ENCODE measurements at regions not wholly inside any gene's neighbourhood (a gene's known extent, or its start where the extent isn't known, plus 50 kb on each side); places are given as distances from the start of the nearest gene placed in this dataset.

DNA sequence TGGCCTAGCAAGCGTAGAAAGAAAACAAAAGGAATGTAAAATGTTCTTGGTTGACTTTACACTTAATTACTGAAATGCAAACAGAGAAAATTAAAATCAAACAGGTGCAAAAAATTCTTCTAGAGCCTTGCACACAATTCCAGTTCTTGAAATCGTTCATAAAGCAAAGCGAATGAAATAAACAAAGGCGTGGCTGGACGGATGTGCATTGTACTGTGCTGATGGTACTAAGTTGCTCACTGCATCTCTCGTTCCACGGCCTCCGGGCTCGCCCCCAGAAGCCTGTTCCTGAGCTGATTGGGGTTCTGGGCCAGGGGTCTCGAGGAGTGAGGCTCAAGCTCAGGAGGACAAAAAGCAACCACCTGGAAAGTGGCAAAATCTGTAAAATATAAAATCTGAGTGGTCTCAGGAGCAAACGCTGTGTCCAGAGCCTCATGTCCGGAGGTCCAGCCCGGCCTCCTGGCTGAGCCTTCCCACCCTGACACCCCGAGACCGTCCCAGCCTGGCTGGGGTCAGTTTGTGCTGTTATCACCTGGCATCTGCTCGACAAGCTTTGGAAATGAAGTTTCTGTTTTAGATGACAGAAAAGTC lies 71.3 kb downstream of the TTLL2 start:
- TF ChIP-seq, protein P1, sequence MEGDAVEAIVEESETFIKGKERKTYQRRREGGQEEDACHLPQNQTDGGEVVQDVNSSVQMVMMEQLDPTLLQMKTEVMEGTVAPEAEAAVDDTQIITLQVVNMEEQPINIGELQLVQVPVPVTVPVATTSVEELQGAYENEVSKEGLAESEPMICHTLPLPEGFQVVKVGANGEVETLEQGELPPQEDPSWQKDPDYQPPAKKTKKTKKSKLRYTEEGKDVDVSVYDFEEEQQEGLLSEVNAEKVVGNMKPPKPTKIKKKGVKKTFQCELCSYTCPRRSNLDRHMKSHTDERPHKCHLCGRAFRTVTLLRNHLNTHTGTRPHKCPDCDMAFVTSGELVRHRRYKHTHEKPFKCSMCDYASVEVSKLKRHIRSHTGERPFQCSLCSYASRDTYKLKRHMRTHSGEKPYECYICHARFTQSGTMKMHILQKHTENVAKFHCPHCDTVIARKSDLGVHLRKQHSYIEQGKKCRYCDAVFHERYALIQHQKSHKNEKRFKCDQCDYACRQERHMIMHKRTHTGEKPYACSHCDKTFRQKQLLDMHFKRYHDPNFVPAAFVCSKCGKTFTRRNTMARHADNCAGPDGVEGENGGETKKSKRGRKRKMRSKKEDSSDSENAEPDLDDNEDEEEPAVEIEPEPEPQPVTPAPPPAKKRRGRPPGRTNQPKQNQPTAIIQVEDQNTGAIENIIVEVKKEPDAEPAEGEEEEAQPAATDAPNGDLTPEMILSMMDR (IDR thresholded peaks at IDR 0.05; ENCODE audit: extremely low read depth, low read depth, low read length) = no peak
- Histone ChIP-seq H3K27me3 (ENCODE audit: insufficient read depth, low read length) (no peaks in the 10 kb centered on the region), H2AFZ (ENCODE audit: low read length) (no peak overlapping the region), H3K79me2 (ENCODE audit: insufficient read depth, low read length) (no peaks in the 10 kb centered on the region), H3K27ac (ENCODE audit: low read depth, low read length) (no peak overlapping the region), H4K20me1 (ENCODE audit: insufficient read depth, low read length) (no peaks in the 10 kb centered on the region), H3K4me2 (ENCODE audit: insufficient read depth, low read length) (no peak overlapping the region), H3K4me3 (ENCODE audit: insufficient read depth, low read length) (no peak overlapping the region), H3K4me1 (ENCODE audit: insufficient read depth, low read length) (no peaks in the 10 kb centered on the region), H3K36me3 (ENCODE audit: insufficient read depth, low read length) (no peaks in the 10 kb centered on the region), H3K9me3 (ENCODE audit: low read depth, low read length) (no peaks in the 10 kb centered on the region)
- no peak for DNase-seq (ENCODE audit: insufficient read length, low spot score, missing footprints)

DNA sequence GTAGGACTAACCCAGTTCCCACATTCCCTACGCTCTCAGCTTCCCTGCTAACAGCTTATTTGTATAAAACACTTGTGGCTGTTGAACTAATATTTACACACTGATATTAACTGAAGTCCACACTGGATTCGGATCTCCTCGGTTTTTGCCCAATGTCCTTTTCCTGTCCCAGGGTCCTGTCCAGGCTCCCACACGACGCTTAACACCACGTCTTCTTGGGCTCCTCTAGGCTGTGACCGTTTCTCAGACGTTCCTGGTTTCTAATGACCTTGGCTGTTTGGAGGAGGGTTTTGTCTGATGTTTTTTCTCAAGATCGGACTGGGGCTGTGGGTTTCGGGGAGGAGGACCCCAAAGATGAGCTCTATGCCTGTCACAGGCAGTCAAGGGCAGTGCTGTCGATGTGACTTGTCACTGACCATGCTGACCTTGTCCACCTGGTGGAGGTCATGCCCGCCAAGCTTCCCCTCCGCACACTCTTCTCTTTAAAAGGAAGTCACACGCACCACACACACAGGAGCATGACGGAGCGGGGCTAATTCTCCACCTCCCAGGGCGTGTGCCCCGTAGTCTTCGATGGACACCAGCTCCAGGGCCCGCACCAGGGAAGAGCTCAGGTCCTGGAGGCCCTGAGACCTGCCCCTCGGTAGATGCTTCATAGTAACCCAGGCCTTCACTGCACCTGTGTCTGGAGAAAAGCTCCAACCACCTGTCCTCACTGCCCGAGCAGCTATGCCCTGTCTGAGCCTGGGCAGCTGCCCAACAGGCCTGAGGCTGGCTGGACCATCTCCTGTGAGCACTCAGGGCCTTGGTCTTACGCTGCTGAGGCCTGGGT lies 72.0 kb downstream of the TTLL2 start:
- Histone ChIP-seq H3K9me3 (ENCODE audit: low read depth, low read length) (no peaks in the 10 kb centered on the region), H3K36me3 (ENCODE audit: insufficient read depth, low read length) (no peaks in the 10 kb centered on the region), H3K79me2 (ENCODE audit: insufficient read depth, low read length) (no peaks in the 10 kb centered on the region), H3K4me3 (ENCODE audit: insufficient read depth, low read length) (no peak overlapping the region), H3K4me2 (ENCODE audit: insufficient read depth, low read length) (no peak overlapping the region), H2AFZ (ENCODE audit: low read length) (no peak overlapping the region), H3K4me1 (ENCODE audit: insufficient read depth, low read length) (no peaks in the 10 kb centered on the region), H4K20me1 (ENCODE audit: insufficient read depth, low read length) (no peaks in the 10 kb centered on the region), H3K27ac (ENCODE audit: low read depth, low read length) (no peak overlapping the region), H3K27me3 (ENCODE audit: insufficient read depth, low read length) (no peaks in the 10 kb centered on the region)
- DNase-seq (ENCODE audit: insufficient read length, low spot score, missing footprints) = no peak
- TF ChIP-seq, protein P1 (IDR thresholded peaks at IDR 0.05; ENCODE audit: extremely low read depth, low read depth, low read length) = no peak

DNA sequence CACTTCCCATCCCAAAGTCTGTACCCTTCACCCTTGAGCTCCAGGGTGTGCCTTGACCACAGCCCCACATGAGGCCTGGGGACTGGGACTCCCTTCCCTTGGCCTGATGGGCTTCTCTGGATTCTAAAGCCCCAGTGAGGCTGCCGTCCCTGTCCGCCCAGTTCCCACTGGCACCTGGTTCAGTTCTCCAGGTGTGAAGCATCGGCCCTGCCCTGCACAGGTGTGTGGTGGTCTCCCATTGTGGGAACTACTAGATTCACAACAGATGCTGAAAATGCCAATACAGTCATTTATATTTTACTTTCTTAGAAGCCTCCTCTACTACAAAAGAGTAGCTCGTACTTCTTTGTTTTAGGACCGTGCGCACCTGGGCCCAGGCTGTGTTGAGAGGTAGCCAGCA lies 72.8 kb downstream of the TTLL2 start:
- H3K9me3 ChIP-seq (ENCODE audit: low read depth, low read length) = no peaks in the 10 kb centered on the region
- no peak for DNase-seq (ENCODE audit: insufficient read length, low spot score, missing footprints)
- TF ChIP-seq, protein P1 (IDR thresholded peaks at IDR 0.05; ENCODE audit: extremely low read depth, low read depth, low read length) = no peak

More for the DNA sequence above, 72.8 kb downstream of the TTLL2 start:
- Histone ChIP-seq H3K27me3 (ENCODE audit: insufficient read depth, low read length) (no peaks in the 10 kb centered on the region), H2AFZ (ENCODE audit: low read length) (no peak overlapping the region), H3K4me1 (ENCODE audit: insufficient read depth, low read length) (no peaks in the 10 kb centered on the region), H3K4me2 (ENCODE audit: insufficient read depth, low read length) (no peak overlapping the region), H3K4me3 (ENCODE audit: insufficient read depth, low read length) (no peak overlapping the region), H3K79me2 (ENCODE audit: insufficient read depth, low read length) (no peaks in the 10 kb centered on the region), H3K27ac (ENCODE audit: low read depth, low read length) (no peak overlapping the region), H4K20me1 (ENCODE audit: insufficient read depth, low read length) (no peaks in the 10 kb centered on the region), H3K36me3 (ENCODE audit: insufficient read depth, low read length) (no peaks in the 10 kb centered on the region)

Data from osteoblast (primary cell).